Activated naive CD4-positive, alpha-beta T cell treated with Interleukin-2 at 50 U/mL for 16 hours (primary cell): ENCODE measurements at regions not wholly inside any gene's neighbourhood (a gene's known extent, or its start where the extent isn't known, plus 50 kb on each side); places are given as distances from the start of the nearest gene placed in this dataset.

Experiments
- DNase-seq: peaks from one replicate; pipeline ENCODE4 v3.0.0-alpha.2; 2020

- no peak for DNase-seq
Measured at GRCh38 chr2:145116056-145116455, 596.1 kb upstream of the ZEB2 start.

DNA sequence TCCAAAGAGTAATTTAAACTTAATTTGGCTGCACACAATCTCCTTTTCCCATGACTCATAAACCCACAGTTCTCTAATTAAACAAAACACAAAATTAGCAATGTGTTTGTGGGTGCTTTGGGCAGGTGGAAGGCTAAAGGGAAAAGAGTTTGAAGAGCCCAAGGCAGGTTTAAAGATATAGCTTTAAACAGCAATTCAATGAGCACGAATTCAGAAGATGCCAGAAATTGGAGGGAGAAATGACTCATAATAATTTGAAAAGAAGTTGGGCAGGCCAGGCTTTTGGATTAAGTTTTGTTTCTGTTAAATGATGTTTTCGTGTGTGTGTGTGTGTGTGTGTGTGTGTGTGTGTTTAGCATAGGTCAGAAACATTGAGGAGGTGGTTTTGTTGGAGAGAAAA, 594.8 kb upstream of the ZEB2 start:
- DNase-seq = no peak

- DNase-seq = no peak
Measured at GRCh38 chr2:145112467-145112866, 592.5 kb upstream of the ZEB2 start.

DNA sequence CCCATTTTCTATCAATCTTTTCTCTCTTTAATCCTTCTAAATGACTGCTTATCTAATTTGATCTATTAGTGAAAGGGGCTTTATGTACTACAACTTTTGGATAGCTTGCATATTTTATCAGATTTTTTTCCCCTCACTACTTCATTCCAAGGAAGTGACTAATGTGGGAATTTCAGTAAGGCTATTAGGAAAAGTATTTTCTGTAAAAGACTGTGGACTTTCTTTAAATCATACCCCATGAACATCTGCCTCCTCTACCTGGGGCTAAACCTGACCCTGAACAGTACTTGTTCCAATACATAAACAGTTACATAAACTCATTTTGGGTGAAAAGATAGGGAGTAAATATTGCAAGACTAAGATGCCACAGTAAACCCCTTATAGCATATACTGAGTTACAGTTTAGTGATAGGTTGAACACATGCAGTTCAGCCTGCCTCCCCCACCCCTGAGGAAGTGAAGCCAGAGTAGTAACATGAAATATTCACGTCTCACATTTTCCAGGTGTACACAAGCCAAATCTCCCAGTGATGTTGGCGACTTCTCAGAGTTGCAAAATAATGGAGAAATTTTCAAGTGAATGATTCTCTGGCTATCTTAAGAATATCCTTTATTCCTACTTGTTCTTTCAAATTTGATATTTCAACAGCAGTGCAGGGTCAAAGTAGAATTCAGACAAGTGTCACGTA, 590.9 kb upstream of the ZEB2 start:
- no peak for DNase-seq

GRCh38 chr2:145108959-145109710, 589.2 kb upstream of the ZEB2 start:
- DNase-seq = no peak

- DNase-seq = no peak
Measured at GRCh38 chr2:145108361-145108778, 588.5 kb upstream of the ZEB2 start.

DNA sequence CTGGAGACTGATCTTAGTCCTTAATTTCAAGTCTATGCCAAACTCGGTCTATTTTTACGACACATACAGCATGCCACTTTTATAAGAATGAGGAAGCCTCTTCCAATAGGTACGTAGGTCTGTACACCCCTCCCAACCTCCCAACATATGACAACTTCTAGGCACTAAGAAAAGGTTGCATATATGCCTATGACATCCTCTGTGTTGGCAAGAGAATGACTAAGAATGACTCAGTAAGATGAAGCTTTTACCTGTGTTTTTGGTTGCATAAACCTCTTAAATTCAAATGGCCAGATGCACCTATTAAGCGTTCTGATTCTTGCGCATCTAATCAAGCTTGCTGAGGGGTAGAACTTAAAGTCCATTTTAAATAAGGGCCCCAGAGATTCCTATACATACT, 586.4 kb upstream of the ZEB2 start:
- DNase-seq = no peak

GRCh38 chr2:145102706-145103105, 582.8 kb upstream of the ZEB2 start:
- no peak for DNase-seq

GRCh38 chr2:145100301-145100700, 580.4 kb upstream of the ZEB2 start:
- no peak for DNase-seq

DNA sequence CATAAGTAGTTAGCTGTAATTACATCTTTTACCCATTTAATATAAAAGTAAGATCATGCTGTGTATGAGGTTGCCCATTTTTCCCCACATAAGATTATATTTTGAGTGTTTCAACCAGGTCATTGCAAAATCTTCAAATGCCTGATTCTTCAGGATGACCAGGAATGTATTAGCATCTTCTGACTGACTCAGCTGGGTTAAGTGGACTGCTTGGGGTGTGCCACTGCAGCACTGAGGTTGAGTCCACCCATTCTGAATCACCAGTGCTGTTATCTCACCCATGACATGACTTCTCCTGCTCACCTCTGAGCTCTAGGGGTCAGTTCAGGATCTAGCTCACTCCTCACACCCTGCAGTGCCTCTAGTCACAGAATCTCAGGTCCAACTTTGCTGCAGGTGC, 576.7 kb upstream of the ZEB2 start:
- no peak for DNase-seq

GRCh38 chr2:145095641-145096435, 575.9 kb upstream of the ZEB2 start:
- DNase-seq = no peak

DNA sequence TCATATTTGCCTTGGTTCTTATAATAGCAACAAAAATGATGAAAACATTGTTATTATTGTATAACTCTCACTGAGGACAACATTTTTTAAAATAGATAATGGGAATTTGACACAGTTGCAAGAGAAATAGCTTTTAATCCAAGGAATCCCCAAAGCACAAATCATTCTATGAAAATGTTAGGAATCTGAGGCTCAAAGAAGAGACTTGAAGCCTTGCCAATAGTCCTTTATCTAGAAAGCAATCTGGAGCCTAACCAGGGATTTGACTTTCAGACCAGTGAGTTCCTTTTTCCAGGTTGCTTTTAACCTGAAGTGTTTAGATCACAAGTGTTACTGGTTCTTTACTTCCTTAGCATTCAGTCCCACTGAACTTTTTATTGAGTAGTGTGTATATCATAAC, 574.5 kb upstream of the ZEB2 start:
- no peak for DNase-seq

DNA sequence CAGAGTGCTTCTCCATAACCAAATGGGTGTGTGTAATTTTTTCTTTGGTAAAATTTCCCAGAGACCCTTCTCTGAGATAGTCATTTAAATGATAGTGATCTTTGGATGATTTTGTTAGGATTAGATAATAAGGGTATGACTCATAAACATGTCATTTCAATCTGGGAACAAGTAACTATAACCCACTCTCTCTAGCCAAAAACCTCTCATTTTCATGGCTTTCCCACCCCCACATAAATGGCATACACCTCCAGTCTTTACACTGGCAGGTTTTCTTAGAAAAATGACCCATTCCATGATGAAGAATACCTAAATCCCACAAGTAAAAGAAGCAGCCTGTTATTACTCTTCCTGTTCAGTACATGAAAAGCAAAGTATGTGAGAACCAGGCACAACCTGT, 572.0 kb upstream of the ZEB2 start:
- DNase-seq = no peak

- no peak for DNase-seq
Measured at GRCh38 chr2:145090841-145091761, 571.2 kb upstream of the ZEB2 start.

GRCh38 chr2:145088756-145089155, 568.8 kb upstream of the ZEB2 start:
- no peak for DNase-seq

DNA sequence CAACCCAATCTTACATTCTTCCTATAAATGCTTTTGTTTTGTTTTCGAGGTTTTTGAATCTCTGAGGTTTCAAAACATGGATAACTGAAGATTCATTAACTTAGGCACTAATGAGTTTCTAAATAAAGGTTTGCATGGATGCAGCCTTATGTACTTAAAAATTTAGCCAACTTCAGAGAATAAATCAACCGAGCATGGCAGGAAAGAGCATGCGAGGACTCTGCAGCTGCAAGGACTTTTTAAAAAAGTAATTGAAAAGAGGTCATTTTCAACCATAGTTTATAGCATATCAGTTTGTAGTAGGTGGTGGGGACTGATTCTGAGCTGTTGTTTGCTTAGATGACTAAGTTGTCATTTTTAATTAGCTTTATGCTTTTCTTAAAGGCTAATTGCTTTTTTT, 567.0 kb upstream of the ZEB2 start:
- no peak for DNase-seq

DNA sequence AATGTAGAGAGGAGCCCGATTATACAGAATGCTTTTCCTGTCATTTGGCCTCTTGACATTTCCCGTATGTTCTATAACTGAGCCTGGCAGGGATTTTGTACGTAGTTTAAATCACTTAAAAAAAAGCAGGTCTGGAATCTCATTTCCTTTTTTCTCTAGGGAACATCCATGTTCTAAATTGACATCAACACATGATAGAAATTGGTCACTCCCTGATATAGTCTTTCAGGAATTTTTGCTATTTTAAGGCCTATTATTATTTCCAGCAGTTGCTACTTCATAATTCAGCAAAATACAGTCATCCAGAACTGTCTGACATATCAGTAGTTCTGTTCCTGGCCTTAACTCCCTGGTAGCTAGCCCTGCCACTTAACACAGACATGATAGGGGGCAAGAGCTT, 565.7 kb upstream of the ZEB2 start:
- DNase-seq = no peak

GRCh38 chr2:145080426-145080825, 560.5 kb upstream of the ZEB2 start:
- DNase-seq = no peak

DNA sequence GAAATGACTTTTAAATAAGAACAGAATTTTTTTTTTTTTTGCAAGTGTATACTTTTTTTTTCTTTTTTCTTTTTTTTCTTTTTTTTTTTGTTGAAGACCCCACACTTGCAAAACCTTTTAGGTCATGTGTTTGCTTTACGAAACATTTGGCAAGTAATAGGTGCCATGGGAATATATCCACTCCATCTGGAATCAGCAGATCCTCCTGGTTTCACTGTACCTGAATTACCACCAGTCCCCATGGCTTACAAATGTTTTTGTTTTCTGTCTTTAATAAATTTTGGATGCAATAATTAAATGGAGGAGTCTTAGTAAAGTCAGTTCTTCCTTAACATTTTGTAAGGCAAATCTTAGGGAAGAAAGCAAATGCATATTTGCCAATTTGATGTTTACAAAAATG, 559.7 kb upstream of the ZEB2 start:
- no peak for DNase-seq

- no peak for DNase-seq
Measured at GRCh38 chr2:145078923-145079322, 559.0 kb upstream of the ZEB2 start.

DNA sequence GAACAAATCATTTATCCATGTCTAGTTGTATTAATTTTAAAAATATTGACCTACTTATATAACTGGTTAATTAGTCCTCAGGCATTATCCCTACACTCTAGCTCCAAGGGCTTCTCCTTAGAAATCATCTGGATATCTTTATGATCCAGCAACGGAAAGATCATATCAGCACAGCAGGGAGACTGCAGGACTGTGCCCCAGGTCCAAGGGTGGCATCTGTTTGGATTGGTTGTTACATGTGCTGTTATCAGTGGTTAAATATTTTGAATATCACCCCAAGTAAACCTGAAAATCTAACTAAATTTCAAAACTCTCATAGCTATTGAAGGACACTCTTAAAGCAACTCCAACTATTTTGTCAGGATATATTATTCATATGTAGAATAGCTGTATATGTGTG, 556.2 kb upstream of the ZEB2 start:
- DNase-seq = no peak

DNA sequence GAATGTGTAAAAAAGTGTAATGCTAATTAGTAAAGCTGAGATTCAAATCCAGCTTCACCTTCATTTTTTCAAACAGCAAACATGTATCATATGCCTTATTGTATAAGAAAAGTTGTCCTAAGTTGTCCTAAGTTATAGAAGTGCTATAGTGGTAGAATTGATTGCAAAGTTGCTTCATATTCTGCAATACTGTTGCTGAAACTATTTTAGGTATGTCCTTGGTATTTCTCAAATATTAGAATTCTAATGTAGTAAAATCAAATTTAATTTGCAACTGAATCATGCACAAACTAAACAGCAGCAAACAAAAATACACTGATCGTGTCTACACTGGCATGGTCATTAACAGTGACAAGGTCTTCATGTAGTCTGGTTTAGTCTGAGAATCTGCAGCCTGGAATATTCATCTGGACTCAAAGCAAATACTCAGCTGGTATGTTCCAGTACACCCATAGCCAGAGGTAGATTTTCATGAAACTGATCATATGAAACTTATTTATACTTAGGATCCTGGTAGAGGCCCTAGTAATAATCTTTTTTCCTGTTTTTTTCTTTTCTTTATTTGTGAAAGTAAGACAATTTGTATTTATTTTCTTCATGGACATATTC, 555.6 kb upstream of the ZEB2 start:
- no peak for DNase-seq
